D721Med (cell line): ENCODE measurements at regions not wholly inside any gene's neighbourhood (a gene's known extent, or its start where the extent isn't known, plus 50 kb on each side); places are given as distances from the start of the nearest gene placed in this dataset.

Source experiments
- DNase-seq: peaks from one replicate; pipeline ENCODE4 v3.0.0; 2011; ENCODE audit warnings: low spot score; ENCODE audit not compliant: insufficient read length
- FAIRE-seq: peaks from 2 replicates; lab custom pipeline; 2011; peaks lifted over from hg19 to GRCh38; lab: Jason Lieb, UNC
- CTCF ChIP-seq: IDR thresholded peaks from 2 replicates; pipeline ENCODE4 v1.5.1; 2012; ENCODE audit warnings: mild to moderate bottlenecking, control low read depth; ENCODE audit not compliant: insufficient read depth; ENCODE audit errors: missing control alignments

- no peak for TF ChIP-seq CTCF
- FAIRE-seq (no peak), DNase-seq (no peak)
These were observed 832.6 kb upstream of the SLITRK5 start for GRCh38 chr13:86838411-86839120.

GRCh38 chr13:86839221-86839620 lies 832.0 kb upstream of the SLITRK5 start:
- DNase-seq: no peak
- TF ChIP-seq CTCF: no peak
- FAIRE-seq: no peak

GRCh38 chr13:86840250-86841191 lies 830.6 kb upstream of the SLITRK5 start:
- FAIRE-seq (no peak), DNase-seq (no peak)
- no peak for TF ChIP-seq CTCF

- FAIRE-seq (no peak), DNase-seq (no peak)
These were observed 829.9 kb upstream of the SLITRK5 start for GRCh38 chr13:86841264-86841663.

GRCh38 chr13:86846501-86846900 lies 824.7 kb upstream of the SLITRK5 start:
- DNase-seq: no peak
- TF ChIP-seq CTCF: no peak
- no peak for FAIRE-seq

More at GRCh38 chr13:86841264-86841663, 829.9 kb upstream of the SLITRK5 start:
- TF ChIP-seq CTCF: no peak

GRCh38 chr13:86848716-86849115 lies 822.5 kb upstream of the SLITRK5 start:
- TF ChIP-seq CTCF: no peak
- no peak for DNase-seq
- no peak for FAIRE-seq
